HG02885 (cell line): ENCODE measurements at regions not wholly inside any gene's neighbourhood (a gene's known extent, or its start where the extent isn't known, plus 50 kb on each side); places are given as distances from the start of the nearest gene placed in this dataset.
"Not testable (repeated sequence)": the region's sequence is repeated elsewhere in the genome, so short reads cannot be mapped to it uniquely, and the experiment has no call there.

Experiments
- ATAC-seq: cut with Tn5 transposase; IDR thresholded peaks from one replicate; pipeline ENCODE4 v1.9.1; 2021; ENCODE audit warnings: mild to moderate bottlenecking; ENCODE audit not compliant: unreplicated experiment, poor library complexity

DNA sequence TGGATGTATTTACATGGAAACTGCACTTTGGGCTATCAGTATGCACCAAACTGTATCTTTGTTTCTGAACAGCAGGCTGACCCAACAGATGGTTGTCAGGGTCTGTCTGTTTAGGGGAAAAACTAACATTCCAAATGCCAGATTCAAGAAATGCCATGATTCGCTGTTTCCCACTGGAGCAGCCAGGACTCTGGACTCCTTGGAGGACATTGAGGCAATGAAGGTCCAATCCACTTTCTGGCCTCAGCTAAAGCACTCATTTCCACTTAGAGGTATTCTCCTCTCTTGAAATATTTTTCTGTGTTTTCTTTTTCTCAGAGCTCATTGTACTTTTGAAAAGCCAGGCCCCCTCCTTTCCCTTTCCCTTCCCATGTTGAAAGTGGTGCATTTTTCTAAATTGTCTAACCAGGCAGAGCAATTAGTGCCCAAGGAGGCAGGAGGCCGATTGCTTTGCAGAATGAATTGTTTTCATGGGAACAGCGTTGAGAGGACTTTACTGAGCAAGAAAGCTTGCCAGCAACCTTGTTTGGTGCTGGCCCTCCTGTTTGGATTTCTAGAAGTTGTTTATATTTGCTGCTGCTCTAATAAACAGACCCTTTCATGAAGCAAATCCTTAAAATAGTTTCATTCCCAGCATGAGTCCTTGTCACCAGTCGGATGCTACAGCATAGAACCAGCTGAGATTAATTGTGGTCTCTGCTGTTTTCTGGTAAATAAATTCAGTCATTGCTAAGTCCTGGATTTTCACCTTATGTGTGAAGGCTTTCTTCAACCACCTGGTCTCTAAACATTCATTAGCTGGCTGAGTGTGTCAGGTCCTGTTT, 132.8 kb upstream of the TAF11L2 start:
- ATAC-seq: no peak

DNA sequence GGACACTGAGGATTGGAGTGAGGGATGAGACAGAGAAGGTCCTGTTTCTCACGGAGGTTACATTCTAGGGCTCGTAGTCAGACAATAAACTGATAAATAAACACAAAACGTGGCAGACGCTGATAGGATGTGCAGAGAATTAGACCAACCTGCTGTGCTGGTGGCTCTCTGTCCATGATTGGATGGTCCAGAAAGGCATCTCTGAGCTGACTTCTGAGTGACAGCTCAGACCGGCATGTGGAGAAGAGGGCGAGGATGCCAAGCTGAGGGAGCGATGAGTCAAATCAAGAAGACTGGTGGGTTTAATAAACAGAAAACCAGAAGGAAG, 132.3 kb upstream of the TAF11L2 start:
- no peak for ATAC-seq

DNA sequence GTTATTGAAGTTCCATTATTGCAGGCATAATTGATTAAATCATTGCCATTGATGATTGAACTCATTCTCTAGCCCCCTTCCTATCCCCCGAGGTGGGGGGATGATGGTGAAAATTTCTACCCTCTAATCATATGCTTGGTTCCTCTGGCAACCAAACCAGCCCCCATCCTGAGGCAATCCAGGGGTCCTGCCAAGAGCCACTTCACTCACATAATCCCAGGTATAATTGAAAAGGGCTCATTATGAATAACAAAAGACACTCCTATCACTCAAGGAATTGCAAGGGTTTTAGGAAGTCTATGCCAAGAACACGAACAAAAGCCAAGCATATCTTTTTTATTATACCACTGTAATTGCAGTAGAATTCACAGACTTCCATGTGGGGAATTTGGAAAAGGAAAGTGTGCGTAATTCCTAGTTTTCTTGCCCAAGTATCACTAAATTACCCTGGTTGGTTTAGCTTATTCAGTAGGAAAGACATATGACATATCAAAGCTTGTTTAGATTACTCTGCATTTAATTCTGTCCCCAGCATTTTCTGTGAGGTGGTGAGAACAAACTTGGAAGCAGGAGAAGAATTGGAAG, 130.7 kb upstream of the TAF11L2 start:
- no peak for ATAC-seq

DNA sequence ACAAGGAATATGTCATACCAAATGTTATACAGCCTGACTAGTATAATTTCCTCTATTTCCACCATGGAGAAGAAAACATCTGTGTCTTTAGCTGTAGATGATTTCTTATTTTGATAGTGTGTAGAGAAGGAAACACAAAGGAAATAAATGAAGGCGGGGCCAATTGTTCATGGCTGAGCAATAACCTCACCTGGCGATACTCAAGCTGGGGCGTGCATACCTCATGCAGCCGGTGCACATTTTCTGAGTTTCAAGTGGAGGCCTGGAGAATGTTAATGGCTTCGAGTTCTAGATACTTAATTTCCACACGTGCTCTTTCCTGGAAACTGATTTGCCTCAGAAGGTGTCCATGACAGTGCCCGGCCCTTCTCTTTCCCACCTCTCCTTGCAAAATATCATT, 127.4 kb upstream of the TAF11L2 start:
- no peak for ATAC-seq

DNA sequence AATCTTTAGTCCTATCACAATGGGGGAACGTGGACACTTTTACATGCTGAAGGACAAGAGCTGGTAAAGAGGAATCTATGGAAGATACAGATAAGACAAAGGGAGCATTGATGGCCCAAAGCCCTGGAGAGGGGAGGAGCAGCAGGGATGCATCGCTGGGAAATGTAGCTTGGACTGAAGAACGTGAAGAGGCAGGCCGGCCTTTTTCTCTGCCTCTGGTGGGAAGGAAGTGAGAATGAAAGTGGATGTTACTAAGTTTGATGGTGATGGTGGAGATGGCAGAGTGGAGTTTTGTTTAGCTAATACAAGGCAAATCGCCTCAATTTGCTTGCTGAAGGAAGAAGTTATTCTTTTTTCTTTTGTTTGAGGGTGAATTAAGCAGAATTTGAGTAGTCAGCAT, 124.6 kb upstream of the TAF11L2 start:
- no peak for ATAC-seq

DNA sequence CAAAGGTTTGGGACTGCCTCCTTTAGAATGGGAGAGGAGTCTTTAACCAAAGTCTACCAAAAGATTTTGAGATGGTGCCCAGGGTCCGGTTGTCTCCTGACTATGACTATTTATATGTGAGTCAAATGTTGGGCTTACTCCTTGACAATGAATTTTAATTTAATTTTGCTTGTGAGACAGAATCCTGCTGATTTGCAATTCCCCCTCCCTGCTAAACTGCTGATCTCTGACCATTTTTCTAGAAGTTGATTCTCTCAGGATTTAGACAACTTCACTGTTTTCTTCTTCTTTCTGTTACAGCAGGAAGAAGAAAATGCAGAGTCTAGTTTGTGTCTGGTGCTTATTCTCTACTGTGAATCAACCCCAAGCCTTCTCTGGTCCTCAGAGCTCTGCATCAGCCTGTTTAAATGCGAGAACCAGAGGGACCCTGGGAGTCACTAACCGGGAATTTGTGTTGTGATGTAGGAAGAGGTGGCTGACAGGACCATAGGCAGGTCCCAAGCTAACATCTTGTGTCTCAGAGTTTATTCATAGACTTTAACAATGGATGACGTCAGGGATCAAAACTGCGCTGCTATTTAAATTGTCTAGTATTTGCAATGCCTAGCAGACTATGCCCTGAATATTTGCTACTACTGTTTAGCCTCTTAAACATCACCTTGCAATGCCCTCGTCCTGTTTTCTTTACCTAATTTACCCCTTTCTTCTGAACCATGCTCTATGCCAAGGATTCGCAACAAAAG, 124.0 kb upstream of the TAF11L2 start:
- no peak for ATAC-seq

DNA sequence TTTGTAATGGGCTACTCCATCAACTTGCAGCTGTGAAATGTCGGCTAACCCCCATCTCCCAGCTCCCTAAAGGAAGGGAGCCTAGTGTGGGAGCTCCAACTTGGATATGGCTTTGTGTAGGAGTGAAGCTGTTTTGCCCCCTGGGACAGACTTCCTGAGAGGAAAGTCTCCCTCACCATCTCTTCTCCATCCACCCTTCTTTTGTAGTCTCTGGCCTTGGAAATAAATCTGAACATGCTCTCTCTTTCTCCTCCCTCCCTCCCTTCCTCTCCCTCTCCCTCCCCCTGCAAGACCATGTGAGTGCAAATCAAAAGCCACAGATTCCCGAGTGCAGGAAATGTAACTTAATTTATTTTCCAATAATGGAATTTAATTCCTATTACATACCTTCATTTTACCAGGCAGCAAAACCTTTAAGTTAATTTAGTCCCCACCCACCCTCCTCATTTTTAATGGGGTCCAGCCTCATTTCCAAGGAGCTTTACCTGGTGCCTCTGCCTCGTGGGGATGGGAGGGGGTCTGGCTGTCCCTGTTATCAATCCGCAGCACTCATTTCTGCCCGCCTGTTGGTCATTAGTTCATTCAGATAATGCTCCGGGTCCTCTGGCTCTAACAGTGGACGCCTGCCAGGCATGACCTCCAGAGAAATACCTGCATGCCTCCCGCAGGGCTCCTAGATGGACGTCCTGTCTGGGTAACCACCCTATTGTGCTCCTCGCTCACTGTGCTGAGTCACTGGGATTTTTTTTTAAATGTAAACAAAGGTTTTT, 122.9 kb upstream of the TAF11L2 start:
- ATAC-seq: no peak

DNA sequence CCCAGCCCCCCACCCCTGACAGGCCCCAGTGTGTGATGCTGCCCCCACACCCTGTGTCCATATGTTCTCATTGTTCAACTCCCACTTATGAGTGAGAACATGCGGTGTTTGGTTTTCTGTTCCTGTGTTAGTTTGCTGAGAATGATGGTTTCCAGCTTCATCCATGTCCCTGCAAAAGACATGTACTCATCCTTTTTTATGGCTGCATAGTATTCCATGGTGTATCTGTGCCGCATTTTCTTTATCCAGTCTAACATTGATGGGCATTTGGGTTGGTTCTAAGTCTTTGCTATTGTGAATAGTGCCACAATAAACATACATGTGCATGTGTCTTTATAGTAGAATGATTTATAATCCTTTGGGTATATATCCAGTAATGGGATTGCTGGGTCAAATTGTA, 122.1 kb upstream of the TAF11L2 start:
- ATAC-seq: not testable (repeated sequence)

DNA sequence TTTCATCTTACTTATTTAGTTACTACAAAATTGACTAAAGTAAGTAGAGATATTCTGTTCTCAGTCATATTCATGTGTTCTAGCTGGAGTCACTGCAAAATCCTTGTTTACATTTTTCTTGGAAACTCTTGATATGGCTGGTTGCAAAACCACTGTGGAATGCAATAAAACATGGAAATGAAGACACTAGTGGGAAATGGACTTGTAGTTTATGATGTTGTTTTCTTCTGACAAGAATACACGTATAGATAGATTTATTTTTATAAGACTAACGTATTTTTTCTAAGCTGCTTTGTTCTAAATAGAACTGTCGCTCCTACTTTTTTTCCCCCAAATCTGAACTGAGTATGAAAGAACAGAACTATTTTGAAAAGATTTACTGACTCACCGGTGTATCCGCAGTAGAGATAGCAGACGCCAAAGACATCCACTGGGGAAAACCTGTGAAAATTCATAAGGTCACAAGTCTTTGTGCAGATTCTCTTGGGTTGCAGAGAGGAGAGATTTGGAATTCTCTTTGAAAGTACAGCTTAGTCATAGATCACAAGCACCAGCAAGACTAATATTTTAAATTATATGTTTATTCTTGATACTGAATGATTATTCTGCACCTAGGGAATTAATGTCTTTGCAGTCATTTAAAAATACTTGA, 119.6 kb upstream of the TAF11L2 start:
- ATAC-seq: no peak

DNA sequence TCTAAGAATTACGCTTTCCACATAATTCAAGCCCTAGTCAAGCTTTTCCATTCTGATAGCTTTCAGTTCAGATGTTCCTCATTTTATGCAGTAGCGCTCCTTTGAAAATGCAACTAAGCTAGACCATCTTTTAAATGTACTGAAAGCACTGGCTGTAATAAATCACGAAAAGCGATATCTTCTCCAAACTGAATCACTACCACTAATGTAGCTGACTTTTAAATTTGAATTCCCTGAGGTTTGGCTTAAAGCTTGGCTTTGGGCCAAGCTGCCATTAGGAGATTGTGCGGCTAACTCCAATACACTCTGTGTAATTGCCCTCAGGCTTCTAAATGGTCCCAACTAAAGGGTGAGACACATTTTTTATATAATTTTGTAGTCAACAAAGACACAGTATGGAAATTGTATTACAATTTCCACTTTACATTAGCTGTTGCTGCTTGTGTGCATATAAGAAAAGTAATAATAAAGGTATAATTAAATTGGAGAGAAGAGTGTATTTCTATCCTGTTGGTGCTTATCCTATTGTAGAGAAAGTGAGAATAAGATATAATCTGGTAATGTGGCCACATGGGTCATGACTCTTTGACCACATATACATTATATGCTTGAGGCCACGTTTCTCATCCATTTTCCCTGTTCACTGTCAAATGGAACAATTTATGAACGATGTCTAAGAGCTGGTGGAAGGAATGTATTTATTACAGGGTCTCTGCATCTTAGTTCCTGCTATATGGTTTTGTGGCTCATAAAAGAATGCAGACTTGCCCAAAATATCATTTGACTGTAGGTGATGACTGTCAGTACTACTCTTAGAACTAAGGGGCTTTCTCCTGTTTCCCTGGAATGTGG, 118.7 kb upstream of the TAF11L2 start:
- no peak for ATAC-seq

DNA sequence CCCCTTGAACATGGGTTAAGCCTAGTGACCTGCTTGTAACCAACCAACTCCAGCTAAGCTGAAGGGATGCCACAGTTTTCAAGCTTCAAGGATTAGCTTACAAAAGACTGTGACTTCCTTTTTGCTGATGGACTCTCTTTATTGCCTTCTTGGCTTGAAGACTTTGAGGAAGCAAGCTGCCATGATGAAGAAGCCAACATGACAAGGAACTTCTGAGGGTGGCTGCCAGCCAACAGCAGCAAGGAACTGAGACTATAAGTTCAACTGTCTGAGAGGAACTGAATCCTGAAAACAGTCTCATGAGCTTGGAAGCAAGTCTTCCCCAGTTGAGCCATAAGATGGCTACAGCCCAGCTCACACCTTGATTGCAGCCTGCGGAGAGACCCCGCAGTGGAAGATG, 116.1 kb upstream of the TAF11L2 start:
- ATAC-seq: no peak

DNA sequence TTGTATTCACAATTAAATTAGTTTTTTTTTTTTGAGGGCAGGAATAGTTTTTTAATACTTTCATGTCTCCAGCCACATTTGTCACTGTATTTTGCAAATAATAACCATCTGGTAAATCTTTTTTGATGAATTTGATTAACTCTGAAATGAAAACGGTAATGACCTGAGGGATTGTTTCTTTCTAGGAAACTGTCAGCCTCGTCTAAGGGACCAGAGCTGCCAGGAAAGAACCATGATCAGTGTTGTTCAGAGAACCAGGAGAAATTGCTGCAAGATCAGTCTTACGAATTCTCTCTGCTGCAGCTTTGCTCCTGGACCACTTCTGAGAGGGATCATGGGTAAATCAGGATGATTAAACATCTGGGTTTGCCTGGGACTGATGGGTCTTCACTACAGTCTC, 114.5 kb upstream of the TAF11L2 start:
- no peak for ATAC-seq

DNA sequence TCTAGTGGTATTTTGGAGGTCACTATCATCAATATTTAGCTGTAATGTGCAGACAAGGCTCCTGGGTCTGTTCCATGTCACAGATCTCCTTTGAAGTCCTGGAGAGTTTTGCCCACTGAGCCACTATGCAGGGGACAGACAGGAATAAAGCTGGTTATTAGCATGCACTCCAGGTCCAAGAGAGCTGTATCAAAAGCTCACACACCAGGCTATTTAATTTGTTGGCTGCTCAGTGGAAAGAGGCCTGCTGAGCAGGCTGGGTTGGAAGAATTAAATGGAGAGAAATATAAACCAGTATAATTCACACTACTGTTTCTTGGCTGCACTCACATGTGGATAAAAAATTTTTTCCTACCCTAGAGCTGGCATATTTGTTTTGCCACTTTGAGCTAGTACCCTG, 113.8 kb upstream of the TAF11L2 start:
- ATAC-seq: no peak

DNA sequence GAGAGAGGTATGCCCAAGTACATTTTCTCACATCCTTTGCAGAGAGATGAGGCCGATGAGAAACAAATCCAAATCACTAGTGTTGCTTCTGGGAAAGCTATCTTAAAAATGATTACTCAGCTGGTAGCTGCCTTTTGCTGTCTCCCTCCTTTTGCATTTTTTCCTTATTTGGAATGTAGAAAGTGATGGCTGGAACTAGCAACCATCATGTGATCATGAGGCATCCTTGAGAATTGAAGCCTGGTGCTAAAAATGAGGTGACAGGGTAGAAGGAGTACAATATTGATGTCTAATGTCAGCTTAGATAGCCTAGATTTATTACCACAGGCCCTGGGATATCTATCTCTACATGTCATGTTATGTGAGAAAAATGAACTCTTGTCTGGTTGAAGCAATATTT, 109.3 kb upstream of the TAF11L2 start:
- ATAC-seq: no peak

DNA sequence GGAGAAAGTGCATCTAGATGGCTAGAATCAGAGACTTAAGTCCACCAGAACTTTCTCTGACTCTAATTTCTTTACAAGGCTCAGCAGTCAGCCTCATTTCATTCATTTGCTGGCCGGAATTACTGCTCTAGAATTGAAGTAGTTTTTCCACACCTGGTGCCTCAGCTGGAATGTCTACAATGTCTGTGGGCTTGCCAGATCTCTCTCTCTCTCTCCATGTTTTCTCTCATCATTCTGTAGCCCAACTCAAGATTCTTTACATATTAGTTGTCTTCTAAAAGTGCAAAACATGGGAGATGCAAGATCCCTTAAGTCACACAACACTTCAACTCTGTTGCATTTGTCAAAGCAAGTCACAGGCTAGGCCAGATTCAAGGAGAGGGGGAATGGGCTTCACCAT, 103.9 kb upstream of the TAF11L2 start:
- ATAC-seq: no peak

DNA sequence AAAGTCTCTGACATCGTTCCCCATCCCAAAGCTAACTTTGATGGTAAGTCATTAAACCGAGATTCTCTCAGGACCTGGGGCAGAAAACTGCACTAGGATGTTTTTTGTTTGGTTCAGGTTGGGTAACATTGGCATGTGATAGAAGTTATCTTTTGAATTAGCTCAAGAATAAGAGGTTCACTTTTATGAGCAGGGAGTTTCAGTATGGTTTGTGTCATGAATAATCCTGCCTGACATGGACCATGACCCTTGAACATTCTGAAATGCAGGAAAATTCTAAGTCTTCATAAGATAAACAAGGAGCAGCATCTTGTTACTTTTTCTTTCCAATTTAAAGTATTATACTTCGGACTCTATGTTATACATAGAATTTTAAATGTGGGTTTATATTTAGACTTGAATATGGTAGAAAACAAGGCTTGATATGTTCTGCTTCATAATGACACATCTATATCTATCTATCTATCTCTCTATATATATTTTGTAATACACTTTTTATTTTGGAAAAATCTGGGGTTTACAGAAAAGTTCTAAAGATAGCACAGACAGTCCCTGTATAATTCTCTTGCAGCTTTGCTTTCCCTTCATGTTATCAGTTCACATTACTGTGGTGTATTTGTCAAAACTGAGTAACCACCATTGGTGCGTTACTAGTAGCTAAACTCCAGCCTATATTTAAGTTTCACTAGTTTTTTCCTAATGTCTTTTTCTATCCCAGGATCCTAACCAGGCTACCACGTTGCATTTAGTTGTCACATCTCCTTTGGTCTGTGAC, 102.7 kb upstream of the TAF11L2 start:
- ATAC-seq: no peak

DNA sequence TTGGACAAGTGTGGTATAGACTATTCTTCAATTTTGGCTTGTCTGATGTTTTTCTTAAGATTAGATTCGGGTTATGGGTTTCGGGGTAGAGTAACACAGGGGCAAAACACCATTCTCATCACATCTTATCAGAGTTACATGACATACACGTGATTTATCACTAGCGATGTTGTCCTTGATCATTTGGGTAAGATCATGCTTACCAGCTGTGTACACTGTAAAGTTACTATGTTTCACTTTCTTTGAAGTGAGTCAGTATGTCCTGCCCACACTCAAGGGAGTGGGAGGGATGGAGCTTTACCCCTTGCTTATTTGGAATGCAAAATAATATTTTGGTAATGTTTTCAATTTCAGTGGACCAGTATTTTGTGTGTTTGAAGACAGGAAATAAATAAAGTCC, 101.8 kb upstream of the TAF11L2 start:
- peak; percentile 81 for ATAC-seq

DNA sequence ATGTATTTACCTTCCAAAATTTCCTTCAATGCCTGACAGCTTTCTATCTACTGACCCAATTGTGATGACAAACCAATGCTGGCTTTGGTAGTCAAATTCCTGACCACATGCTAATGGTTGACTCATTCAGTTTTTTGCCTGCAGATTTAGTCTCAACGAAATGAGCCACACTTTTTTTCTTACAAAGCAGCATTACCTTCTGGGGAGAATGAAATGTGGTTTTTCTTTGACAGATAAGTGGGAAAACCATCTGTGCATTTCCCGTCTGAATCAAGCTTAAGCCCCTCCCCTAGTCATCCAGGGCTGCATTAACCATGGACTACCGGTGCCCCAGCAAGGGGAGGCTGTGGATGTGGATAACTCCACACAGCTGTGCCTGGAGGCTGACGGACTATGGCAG, 99.6 kb upstream of the TAF11L2 start:
- peak; percentile 65 for ATAC-seq
